GM12864 (cell line): ENCODE measurements at regions not wholly inside any gene's neighbourhood (a gene's known extent, or its start where the extent isn't known, plus 50 kb on each side); places are given as distances from the start of the nearest gene placed in this dataset.
"Not testable (repeated sequence)": the region's sequence is repeated elsewhere in the genome, so short reads cannot be mapped to it uniquely, and the experiment has no call there.

ENCODE experiments used
- DNase-seq: peaks from one replicate; pipeline ENCODE4 v3.0.0-alpha.2; 2011; ENCODE audit warnings: low read depth
- H3K4me3 ChIP-seq: 2 replicates; pipeline ENCODE4 v1.5.1; 2011; ENCODE audit warnings: mild to moderate bottlenecking, low read depth, low read length, control low read depth
- TF ChIP-seq, protein P1 (sequence below): IDR thresholded peaks from 2 replicates; pipeline ENCODE4 v1.5.1; 2011; ENCODE audit warnings: low read depth, mild to moderate bottlenecking, moderate library complexity, low read length, control low read depth, inconsistent platforms; ENCODE audit errors: missing control alignments

DNA sequence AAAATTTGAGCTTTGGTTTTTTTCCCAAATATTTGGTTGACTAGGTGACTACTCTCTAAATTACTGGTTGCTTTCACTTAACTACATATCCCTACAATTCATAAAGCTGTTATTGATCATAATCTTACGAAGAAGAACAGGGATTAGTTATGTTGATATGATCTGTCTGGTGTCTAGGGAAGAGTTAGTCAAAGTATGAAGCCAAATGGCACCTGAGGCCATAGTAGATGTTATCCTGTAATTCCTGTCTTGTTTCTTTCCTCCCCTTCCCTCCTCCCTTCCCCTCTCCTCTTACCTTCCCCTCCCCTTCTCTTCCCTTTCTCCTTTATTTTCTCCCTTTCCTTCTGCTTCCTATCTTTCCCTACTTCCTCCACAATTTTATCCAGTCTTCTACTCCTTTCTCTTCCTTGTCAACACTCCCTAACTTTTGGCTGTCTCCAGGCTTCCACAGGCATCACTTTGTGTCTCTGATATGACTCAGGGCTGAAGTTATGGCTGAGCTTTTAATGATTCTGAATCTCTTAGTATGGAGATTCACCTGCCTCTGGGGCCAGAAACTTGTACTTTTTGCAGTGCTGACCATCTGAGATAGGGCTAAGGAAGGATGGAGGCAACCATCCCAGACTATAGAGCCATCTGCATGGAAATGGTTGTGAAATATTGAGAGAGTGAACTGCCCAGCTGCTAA, 149.9 kb upstream of the TCF4 start:
- TF ChIP-seq, protein P1, sequence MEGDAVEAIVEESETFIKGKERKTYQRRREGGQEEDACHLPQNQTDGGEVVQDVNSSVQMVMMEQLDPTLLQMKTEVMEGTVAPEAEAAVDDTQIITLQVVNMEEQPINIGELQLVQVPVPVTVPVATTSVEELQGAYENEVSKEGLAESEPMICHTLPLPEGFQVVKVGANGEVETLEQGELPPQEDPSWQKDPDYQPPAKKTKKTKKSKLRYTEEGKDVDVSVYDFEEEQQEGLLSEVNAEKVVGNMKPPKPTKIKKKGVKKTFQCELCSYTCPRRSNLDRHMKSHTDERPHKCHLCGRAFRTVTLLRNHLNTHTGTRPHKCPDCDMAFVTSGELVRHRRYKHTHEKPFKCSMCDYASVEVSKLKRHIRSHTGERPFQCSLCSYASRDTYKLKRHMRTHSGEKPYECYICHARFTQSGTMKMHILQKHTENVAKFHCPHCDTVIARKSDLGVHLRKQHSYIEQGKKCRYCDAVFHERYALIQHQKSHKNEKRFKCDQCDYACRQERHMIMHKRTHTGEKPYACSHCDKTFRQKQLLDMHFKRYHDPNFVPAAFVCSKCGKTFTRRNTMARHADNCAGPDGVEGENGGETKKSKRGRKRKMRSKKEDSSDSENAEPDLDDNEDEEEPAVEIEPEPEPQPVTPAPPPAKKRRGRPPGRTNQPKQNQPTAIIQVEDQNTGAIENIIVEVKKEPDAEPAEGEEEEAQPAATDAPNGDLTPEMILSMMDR: no peak
- no peak for DNase-seq
- H3K4me3 ChIP-seq: no peak overlapping the region

DNA sequence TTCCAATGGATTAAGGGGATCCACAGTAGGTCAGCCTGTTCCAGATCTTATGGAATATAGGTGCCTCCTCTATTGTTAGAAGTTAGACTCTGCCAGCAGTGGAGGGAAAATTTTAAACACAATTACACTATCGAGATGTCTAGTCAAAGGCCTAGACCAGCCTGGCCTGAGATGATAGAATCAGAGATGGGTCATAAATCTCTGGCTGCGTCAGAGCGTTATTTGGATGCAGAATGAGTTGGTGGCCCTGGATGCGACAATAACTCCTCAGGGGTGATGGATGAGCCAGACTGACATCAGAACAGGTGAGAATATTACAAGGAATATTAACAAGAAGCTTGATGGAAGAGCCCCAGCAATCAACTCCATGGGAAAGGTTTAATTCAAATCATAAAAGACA, 149.3 kb upstream of the TCF4 start:
- DNase-seq: no peak
- TF ChIP-seq, protein P1: no peak

DNA sequence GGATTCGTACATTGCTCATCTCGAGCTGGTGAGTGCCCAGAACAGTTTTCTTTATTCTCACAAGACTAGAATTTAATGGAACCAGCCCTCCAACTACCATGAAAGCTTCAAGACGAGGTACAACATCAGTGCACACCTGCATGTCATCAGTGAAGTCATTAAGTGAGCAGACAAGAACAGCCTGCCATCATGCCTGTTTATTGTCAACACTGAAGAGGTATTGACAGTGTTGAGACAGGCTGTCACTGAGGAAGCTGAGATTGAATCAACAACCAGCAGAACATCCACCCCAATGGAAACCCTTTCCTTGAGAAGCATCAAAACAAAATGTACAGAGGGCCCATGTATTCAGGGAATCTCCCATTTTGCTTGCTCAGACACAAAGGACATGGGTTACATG, 148.0 kb upstream of the TCF4 start:
- no peak overlapping the region for H3K4me3 ChIP-seq
- TF ChIP-seq, protein P1: no peak
- no peak for DNase-seq

More for the DNA sequence above, 149.3 kb upstream of the TCF4 start:
- H3K4me3 ChIP-seq: no peak overlapping the region

DNA sequence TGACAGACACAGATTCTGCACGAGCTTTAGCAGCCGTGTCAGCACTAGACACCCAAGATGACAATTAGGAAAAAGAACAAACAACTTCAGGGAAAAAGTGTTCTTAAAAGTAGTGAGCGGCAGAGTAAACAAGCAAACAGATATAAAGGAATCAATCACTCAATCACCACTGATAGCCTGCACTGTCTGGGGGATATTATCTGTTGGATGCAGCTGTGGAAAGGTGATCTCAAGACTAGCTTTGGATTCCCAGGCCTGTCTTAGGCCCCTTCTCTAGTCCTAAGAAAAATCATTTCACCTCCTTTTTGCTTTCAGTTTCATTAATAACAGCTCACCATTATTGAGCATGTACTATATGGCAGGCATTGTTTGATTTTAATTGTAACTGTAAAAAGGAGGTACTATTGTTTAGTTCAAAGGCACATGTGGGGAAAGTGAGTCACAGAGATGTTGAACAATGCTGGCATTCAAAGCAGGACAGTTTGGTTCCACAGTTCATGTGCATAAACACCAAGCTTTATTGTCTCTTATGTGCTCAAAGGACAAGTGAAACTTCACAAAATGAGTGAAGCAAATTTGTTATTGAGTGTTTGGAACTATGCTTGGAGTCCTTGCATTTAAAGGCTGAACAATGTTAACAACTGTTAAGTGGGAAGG, 147.3 kb upstream of the TCF4 start:
- TF ChIP-seq, protein P1: no peak
- DNase-seq: no peak
- no peak overlapping the region for H3K4me3 ChIP-seq

DNA sequence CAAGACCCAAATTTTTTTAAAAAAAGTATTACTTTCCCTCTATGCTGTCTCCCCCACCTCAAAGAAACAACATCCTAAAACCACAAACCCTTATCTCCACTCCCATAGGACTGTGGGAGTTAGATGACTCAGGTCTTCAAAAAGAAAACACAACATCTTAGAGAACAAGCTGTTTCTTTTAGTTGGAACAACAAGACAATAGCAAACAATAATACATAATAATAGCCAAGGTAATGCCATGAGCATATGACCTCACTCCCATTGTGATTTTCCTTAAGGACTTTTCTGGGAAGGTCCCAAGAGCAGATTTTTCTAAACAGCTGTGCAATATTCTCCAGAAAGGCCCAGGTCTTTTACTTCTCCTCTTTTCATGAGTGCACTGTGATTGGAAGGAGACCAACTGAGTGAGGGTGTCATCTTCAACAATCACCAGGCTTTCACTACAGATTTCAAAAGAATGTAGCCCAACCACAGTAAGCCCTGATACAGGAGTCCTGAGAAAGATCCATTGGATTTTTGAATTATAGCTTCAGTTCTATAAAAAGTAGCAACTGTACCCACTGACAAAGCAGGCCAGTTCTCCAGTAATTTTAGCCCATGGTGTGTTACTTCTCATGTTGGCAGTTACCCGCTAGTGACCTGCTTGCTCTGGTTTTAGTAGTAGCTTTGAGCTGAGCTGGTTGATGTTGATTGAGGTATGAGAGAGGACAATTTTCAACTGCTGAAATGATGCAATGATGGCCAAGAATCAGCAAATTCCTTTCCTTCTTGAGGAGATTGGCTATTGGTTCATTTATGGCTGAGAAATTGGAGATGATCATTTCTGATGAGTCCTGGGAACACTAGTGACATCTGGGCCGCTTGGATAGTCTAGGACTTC, 144.5 kb upstream of the TCF4 start:
- TF ChIP-seq, protein P1: no peak
- H3K4me3 ChIP-seq: no peak overlapping the region
- DNase-seq: no peak

DNA sequence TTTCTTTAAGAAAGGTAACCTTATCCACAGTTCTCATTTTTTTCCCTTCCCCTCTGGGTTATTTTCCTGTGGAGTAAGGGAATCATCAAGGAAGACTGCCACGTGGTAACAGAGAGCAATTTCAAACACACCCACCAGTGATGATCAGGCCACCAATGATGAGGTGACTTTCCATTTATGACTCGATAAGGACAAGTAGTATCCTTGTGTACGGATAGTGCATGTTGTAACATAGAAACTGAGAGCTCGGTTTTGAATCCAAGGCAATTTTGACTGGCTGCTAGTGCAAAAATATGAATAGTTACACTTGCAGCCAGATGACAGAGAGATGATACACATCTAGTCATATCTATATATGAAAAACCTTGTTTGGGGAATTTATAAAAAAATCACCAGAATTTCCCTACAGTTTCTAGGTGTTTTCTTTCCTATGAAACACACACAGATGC, 143.6 kb upstream of the TCF4 start:
- DNase-seq: no peak
- no peak overlapping the region for H3K4me3 ChIP-seq
- TF ChIP-seq, protein P1: no peak

- DNase-seq, H3K4me3 ChIP-seq: not testable (repeated sequence)
Observed at GRCh38 chr18:55721006-55721405, 133.0 kb upstream of the TCF4 start.
